ENCODE measurements at regions not wholly inside any gene's neighbourhood (a gene's known extent, or its start where the extent isn't known, plus 50 kb on each side); places are given as distances from the start of the nearest gene placed in this dataset.

DNA sequence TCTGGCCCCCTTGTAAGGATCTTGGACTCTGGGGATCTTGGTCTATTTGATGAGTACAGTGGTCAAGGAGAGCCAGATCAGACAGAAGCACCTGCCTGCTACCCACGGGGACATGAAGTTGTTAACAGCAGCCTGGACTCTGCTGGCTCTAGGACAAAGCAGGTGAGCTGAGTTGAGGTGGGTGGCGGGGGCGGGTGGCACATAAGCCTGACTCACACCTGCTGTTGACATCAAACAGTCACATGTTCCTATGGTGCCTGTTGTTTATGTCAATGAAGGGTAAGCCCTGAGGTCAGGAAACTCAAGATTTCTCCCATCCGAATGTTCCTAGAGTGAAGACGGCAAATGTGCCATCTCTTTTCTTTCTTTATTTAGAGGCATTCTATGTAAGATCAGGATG lies 50.1 kb upstream of the CLNK start (continued):
- TF ChIP-seq, protein P1, sequence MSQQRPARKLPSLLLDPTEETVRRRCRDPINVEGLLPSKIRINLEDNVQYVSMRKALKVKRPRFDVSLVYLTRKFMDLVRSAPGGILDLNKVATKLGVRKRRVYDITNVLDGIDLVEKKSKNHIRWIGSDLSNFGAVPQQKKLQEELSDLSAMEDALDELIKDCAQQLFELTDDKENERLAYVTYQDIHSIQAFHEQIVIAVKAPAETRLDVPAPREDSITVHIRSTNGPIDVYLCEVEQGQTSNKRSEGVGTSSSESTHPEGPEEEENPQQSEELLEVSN (IDR thresholded peaks at IDR 0.05): no peak
- TF ChIP-seq TEAD4 (IDR thresholded peaks at IDR 0.05; ENCODE audit: low read depth, low read length): no peak
- TF ChIP-seq, protein P2, sequence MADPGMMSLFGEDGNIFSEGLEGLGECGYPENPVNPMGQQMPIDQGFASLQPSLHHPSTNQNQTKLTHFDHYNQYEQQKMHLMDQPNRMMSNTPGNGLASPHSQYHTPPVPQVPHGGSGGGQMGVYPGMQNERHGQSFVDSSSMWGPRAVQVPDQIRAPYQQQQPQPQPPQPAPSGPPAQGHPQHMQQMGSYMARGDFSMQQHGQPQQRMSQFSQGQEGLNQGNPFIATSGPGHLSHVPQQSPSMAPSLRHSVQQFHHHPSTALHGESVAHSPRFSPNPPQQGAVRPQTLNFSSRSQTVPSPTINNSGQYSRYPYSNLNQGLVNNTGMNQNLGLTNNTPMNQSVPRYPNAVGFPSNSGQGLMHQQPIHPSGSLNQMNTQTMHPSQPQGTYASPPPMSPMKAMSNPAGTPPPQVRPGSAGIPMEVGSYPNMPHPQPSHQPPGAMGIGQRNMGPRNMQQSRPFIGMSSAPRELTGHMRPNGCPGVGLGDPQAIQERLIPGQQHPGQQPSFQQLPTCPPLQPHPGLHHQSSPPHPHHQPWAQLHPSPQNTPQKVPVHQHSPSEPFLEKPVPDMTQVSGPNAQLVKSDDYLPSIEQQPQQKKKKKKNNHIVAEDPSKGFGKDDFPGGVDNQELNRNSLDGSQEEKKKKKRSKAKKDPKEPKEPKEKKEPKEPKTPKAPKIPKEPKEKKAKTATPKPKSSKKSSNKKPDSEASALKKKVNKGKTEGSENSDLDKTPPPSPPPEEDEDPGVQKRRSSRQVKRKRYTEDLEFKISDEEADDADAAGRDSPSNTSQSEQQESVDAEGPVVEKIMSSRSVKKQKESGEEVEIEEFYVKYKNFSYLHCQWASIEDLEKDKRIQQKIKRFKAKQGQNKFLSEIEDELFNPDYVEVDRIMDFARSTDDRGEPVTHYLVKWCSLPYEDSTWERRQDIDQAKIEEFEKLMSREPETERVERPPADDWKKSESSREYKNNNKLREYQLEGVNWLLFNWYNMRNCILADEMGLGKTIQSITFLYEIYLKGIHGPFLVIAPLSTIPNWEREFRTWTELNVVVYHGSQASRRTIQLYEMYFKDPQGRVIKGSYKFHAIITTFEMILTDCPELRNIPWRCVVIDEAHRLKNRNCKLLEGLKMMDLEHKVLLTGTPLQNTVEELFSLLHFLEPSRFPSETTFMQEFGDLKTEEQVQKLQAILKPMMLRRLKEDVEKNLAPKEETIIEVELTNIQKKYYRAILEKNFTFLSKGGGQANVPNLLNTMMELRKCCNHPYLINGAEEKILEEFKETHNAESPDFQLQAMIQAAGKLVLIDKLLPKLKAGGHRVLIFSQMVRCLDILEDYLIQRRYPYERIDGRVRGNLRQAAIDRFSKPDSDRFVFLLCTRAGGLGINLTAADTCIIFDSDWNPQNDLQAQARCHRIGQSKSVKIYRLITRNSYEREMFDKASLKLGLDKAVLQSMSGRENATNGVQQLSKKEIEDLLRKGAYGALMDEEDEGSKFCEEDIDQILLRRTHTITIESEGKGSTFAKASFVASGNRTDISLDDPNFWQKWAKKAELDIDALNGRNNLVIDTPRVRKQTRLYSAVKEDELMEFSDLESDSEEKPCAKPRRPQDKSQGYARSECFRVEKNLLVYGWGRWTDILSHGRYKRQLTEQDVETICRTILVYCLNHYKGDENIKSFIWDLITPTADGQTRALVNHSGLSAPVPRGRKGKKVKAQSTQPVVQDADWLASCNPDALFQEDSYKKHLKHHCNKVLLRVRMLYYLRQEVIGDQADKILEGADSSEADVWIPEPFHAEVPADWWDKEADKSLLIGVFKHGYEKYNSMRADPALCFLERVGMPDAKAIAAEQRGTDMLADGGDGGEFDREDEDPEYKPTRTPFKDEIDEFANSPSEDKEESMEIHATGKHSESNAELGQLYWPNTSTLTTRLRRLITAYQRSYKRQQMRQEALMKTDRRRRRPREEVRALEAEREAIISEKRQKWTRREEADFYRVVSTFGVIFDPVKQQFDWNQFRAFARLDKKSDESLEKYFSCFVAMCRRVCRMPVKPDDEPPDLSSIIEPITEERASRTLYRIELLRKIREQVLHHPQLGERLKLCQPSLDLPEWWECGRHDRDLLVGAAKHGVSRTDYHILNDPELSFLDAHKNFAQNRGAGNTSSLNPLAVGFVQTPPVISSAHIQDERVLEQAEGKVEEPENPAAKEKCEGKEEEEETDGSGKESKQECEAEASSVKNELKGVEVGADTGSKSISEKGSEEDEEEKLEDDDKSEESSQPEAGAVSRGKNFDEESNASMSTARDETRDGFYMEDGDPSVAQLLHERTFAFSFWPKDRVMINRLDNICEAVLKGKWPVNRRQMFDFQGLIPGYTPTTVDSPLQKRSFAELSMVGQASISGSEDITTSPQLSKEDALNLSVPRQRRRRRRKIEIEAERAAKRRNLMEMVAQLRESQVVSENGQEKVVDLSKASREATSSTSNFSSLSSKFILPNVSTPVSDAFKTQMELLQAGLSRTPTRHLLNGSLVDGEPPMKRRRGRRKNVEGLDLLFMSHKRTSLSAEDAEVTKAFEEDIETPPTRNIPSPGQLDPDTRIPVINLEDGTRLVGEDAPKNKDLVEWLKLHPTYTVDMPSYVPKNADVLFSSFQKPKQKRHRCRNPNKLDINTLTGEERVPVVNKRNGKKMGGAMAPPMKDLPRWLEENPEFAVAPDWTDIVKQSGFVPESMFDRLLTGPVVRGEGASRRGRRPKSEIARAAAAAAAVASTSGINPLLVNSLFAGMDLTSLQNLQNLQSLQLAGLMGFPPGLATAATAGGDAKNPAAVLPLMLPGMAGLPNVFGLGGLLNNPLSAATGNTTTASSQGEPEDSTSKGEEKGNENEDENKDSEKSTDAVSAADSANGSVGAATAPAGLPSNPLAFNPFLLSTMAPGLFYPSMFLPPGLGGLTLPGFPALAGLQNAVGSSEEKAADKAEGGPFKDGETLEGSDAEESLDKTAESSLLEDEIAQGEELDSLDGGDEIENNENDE (IDR thresholded peaks at IDR 0.05; ENCODE audit: insufficient replicate concordance, low read length): no peak

Data from H1 (cell line).